KMS-11 (cell line): ENCODE measurements at regions not wholly inside any gene's neighbourhood (a gene's known extent, or its start where the extent isn't known, plus 50 kb on each side); places are given as distances from the start of the nearest gene placed in this dataset.
A peak's percentile ranks its signal among the peaks of the same experiment; 100 is the strongest.

Experiments
- H2AFZ ChIP-seq: fragments of 200-600 bp; sonication (generic); 2 replicates; pipeline ENCODE4 v1.6.1; 2016; ENCODE audit warnings: antibody characterized with exemption, mixed run types, low read depth
- H3K27ac ChIP-seq: fragments of 200-600 bp; sonication (generic); 2 replicates; pipeline ENCODE4 v1.6.1; 2016; ENCODE audit warnings: mild to moderate bottlenecking, mixed run types
- H3K27me3 ChIP-seq: fragments of 200-600 bp; sonication (generic); 2 replicates; pipeline ENCODE4 v1.6.1; 2017; ENCODE audit warnings: mild to moderate bottlenecking, low read depth, mixed run types, moderate library complexity; ENCODE audit not compliant: insufficient read depth
- H3K36me3 ChIP-seq: fragments of 200-600 bp; sonication (generic); 2 replicates; pipeline ENCODE4 v1.6.1; 2017; ENCODE audit warnings: mild to moderate bottlenecking, mixed run types; ENCODE audit not compliant: insufficient read depth
- H3K4me1 ChIP-seq: fragments of 200-600 bp; sonication (generic); 2 replicates; pipeline ENCODE4 v1.6.1; 2016; ENCODE audit warnings: mild to moderate bottlenecking, low read depth, mixed run types; ENCODE audit not compliant: poor library complexity, severe bottlenecking
- H3K4me2 ChIP-seq: fragments of 200-600 bp; sonication (generic); 2 replicates; pipeline ENCODE4 v1.7.0; 2016; ENCODE audit warnings: mild to moderate bottlenecking, mixed run types
- H3K4me3 ChIP-seq: fragments of 200-600 bp; sonication (generic); IDR thresholded peaks from 2 replicates; pipeline ENCODE4 v1.6.1; 2017; ENCODE audit warnings: low read depth, low read length, mixed read lengths; ENCODE audit not compliant: insufficient read depth
- H3K79me2 ChIP-seq: fragments of 200-600 bp; sonication (generic); 2 replicates; pipeline ENCODE4 v1.6.1; 2016; ENCODE audit warnings: low read depth, mixed run types; ENCODE audit not compliant: insufficient read depth
- H3K9ac ChIP-seq: fragments of 200-600 bp; sonication (generic); 2 replicates; pipeline ENCODE4 v1.6.1; 2016; ENCODE audit warnings: mild to moderate bottlenecking, mixed run types
- H4K20me1 ChIP-seq: fragments of 200-600 bp; sonication (generic); 2 replicates; pipeline ENCODE4 v1.6.1; 2016; ENCODE audit warnings: mild to moderate bottlenecking, mixed run types; ENCODE audit not compliant: insufficient read depth
- CTCF ChIP-seq: fragments of 200-600 bp; sonication (generic); conservative IDR thresholded peaks from 2 replicates; pipeline ENCODE4 v1.6.1; 2017; ENCODE audit warnings: low read depth, mild to moderate bottlenecking, antibody characterized with exemption, low read length, moderate library complexity, mixed read lengths

- Histone ChIP-seq H3K4me2 (peak overlapping the region; percentile 63), H2AFZ (peak overlapping the region; percentile 51), H3K9ac (peak overlapping the region; percentile 13; the same call in 1 of the 2 replicates)
These were observed 51.4 kb upstream of the TNFAIP3 start for GRCh38 chr6:137815692-137816091.

GRCh38 chr6:137816133-137816579 is 50.9 kb upstream of the TNFAIP3 start:
- H3K4me2 ChIP-seq, result peak overlapping the region; percentile 63
- H2AFZ ChIP-seq, result peak overlapping the region; percentile 51
- H3K27ac ChIP-seq, result peak overlapping the region; percentile 50
- no peaks in the 10 kb centered on the region for H3K79me2 ChIP-seq
- no peaks in the 10 kb centered on the region for H3K36me3 ChIP-seq
- peaks cover 22% of the 10 kb centered on the region for H3K4me1 ChIP-seq
- no peak overlapping the region for H3K4me3 ChIP-seq
- peak overlapping the region; percentile 13; the same call in 1 of the 2 replicates for H3K9ac ChIP-seq
- H3K27me3 ChIP-seq, result no peaks in the 10 kb centered on the region
- H4K20me1 ChIP-seq, result no peaks in the 10 kb centered on the region
- no peak for TF ChIP-seq CTCF

More at GRCh38 chr6:137815692-137816091, 51.4 kb upstream of the TNFAIP3 start:
- TF ChIP-seq CTCF, result no peak
- Histone ChIP-seq H4K20me1 (no peaks in the 10 kb centered on the region), H3K79me2 (no peaks in the 10 kb centered on the region), H3K27ac (peak overlapping the region; percentile 50), H3K27me3 (no peaks in the 10 kb centered on the region), H3K4me1 (peaks cover 22% of the 10 kb centered on the region), H3K4me3 (no peak overlapping the region), H3K36me3 (no peaks in the 10 kb centered on the region)

- Histone ChIP-seq H2AFZ (0 out of 2 replicates have a peak overlapping the region, but pooled peaks have one; percentile 51), H4K20me1 (no peaks in the 10 kb centered on the region), H3K27ac (peak overlapping the region; percentile 50; the same call in 1 of the 2 replicates), H3K4me1 (peaks cover 22% of the 10 kb centered on the region), H3K36me3 (no peaks in the 10 kb centered on the region), H3K4me3 (no peak overlapping the region), H3K27me3 (no peaks in the 10 kb centered on the region), H3K9ac (peak overlapping the region; percentile 13; the same call in 1 of the 2 replicates), H3K79me2 (no peaks in the 10 kb centered on the region), H3K4me2 (peak overlapping the region; percentile 63; the same call in 1 of the 2 replicates)
- no peak for TF ChIP-seq CTCF
These were observed 50.1 kb upstream of the TNFAIP3 start for GRCh38 chr6:137816688-137817618.
